LNCAP (cell line): ENCODE measurements at regions not wholly inside any gene's neighbourhood (a gene's known extent, or its start where the extent isn't known, plus 50 kb on each side); places are given as distances from the start of the nearest gene placed in this dataset.

ENCODE experiments used
- TF ChIP-seq, protein P1 (sequence below): fragments of 450-650 bp; IDR thresholded peaks from 2 replicates; pipeline ENCODE4 v1.5.1; 2017; ENCODE audit warnings: mild to moderate bottlenecking

DNA sequence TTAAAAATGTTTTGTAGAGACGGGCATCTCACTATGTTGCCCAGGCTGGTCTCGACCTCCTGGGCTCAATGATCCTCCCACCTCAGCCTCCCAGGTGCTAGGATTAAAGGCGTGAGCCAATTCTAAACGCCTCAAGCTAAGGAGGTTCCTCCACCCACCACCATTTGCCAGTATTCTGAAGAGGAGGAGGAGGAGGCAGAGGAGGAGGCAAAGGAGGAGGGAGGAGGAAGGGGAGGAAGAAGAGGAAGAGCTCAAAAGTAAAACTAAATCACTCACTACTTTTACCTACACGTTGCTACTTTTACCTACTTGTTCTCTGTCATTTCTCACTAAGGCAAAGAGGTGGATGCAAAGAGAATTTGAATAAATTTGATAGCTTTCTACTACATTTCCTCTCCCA lies 63.6 kb upstream of the ARID1B start:
- TF ChIP-seq, protein P1, sequence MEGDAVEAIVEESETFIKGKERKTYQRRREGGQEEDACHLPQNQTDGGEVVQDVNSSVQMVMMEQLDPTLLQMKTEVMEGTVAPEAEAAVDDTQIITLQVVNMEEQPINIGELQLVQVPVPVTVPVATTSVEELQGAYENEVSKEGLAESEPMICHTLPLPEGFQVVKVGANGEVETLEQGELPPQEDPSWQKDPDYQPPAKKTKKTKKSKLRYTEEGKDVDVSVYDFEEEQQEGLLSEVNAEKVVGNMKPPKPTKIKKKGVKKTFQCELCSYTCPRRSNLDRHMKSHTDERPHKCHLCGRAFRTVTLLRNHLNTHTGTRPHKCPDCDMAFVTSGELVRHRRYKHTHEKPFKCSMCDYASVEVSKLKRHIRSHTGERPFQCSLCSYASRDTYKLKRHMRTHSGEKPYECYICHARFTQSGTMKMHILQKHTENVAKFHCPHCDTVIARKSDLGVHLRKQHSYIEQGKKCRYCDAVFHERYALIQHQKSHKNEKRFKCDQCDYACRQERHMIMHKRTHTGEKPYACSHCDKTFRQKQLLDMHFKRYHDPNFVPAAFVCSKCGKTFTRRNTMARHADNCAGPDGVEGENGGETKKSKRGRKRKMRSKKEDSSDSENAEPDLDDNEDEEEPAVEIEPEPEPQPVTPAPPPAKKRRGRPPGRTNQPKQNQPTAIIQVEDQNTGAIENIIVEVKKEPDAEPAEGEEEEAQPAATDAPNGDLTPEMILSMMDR, result no peak

DNA sequence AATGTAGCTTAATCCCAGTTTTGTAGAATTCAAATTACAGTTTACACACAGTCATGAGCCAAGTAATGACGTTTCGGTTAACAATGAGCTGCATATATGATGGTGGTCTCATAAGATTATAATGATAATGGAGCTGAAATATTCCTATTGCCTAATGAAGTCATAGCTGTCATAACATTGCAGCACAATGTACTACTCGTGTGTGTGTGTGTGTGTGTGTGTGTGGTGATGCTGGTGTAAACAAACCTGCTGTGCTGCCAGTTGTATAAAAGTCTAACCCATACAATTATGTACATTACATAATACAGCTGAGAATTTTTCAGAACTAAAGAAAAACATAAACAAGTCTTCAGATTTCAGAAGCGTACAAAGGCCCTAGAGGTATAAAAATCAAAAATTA lies 66.7 kb upstream of the ARID1B start:
- TF ChIP-seq, protein P1, result no peak

DNA sequence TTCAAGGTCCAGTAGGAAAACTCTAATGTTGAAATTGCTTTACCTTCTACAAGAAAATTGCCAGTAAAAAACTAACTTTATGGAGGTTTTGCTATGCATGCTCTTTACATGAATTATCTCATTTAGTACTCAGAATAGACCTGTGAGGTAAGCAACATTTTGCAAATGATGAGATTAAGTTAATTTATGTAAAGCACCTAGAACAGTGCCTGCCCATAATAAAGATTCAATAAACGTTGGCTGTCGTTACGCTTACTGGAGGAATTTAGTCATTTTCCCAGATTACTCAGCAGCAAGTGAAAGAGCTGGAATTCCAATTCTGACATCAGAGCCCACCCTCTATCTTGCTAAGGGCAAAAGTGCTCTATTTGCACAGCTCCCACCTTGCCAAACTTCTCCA lies 69.4 kb upstream of the ARID1B start:
- TF ChIP-seq, protein P1, result no peak

DNA sequence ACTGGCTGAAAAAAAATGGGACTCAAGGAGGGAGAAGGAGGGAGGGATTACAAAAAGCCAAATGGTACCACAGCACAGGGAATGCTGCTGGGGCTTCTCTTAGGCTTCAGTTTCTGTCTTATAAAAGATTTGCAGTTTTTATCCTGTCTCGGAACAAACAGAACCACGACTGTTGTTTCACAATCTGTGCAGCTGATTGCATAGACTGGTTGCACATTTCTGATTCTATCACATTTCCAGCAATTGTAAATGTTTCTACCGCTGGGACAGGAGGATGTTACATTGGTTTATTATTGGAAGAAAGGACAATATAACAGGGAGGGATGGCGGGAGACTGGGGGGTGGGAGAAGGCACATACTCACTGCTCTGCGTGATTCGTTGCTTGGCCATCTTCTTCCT lies 73.5 kb upstream of the ARID1B start:
- TF ChIP-seq, protein P1, result no peak

DNA sequence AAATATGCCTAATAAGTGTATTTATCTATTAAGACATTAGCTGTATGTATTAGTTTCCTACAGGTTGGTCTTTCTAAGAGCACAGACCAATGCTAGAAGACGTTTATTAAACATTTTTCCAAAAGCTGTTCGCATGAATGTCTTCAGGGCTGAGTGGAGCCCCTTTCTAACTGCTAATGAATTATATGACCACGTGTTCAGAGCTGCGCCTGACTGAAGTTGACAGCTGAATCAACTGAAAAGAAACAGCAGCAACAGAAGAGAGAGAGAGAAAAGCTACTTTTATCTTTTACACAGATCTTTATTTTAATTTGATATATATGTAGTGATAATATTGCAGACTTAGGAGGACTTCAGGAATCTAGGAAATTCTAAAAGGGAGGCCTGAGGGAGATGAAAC lies 75.2 kb upstream of the ARID1B start:
- TF ChIP-seq, protein P1, result no peak

DNA sequence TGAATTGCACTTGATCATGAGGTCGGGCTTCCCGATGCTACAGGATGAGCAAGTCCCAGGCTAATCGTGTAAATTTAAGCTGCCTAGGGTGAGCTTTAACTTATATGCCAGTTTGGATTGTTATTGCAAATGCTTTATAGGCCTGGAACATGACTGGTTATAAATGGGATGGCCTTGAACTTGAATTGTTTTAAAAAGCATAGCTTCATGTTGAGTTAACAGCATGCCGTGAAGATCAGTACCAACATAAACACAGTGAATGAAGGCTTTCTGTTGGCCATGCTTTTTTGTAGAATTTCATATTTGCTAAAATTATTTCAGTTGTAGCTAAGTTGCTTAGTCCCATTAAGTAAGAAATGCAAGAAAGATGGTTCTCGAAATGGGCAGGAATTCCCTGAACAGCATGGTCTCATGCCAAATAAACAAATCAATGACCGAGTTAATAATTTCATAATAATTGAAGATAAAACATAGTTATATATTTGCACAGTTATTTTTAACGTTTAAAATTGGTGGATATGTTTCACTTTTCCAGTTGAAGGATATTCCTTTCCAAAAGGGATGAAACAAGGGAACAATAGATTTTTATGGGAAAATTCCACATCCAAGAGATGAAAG lies 76.6 kb upstream of the ARID1B start:
- TF ChIP-seq, protein P1, result no peak

DNA sequence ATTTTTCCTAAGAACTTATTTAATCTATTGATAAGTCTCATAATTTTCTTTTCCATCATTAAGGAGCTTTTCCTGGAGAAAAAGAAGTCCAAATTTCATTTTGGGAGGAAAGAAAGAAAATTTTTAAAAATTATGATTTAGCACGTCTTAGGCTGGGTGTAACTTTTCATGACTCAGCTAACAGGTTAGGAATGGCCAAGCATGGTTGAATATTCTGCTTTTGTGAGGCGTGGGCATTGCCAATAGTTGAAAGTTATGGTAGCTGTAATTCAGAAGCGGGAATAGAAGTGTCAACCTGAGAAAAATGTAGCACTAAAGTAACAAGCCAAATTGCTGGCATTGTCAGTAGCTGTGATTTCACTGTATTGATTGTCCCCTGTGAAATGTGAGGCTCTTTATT lies 77.2 kb upstream of the ARID1B start:
- TF ChIP-seq, protein P1, result no peak

DNA sequence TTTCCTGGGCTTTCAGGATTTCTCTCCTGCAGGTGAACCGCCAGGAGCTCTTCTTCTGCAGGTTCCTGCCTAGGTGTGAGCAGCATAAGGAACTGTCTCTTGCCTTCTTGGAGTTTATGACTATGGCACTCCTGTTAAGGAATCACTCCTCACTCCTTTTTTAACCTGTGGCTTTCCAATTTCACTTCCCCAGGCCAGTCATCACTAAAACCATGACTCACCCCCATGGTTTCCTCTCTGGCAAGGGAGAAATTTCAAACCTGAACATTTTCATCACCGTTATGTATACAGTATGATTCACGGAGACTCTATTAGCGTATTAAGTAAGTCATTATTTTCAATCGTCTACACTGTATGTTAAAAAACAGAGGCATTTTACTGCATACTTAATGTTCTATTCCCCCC lies 78.2 kb upstream of the ARID1B start:
- TF ChIP-seq, protein P1, result no peak
